Hepatocyte (in vitro differentiated cells): ENCODE measurements at regions not wholly inside any gene's neighbourhood (a gene's known extent, or its start where the extent isn't known, plus 50 kb on each side); places are given as distances from the start of the nearest gene placed in this dataset.

Experiments used
- EZH2 ChIP-seq: fragments of 200-600 bp; sonication (generic); IDR thresholded peaks from 2 replicates; pipeline ENCODE4 v1.6.1; 2016; ENCODE audit warnings: antibody characterized with exemption, mild to moderate bottlenecking, borderline replicate concordance
- EZH2phosphoT487 ChIP-seq: fragments of 200-600 bp; sonication (generic); IDR thresholded peaks from one replicate; pipeline ENCODE4 v1.6.1; 2018; ENCODE audit warnings: antibody characterized with exemption, mild to moderate bottlenecking, low read depth, moderate library complexity; ENCODE audit not compliant: unreplicated experiment, severe bottlenecking
- TF ChIP-seq, protein P1 (sequence below): fragments of 200-600 bp; sonication (generic); IDR thresholded peaks from 2 replicates; pipeline ENCODE4 v1.5.1; 2016; ENCODE audit warnings: antibody characterized with exemption, mild to moderate bottlenecking; ENCODE audit not compliant: poor library complexity

DNA sequence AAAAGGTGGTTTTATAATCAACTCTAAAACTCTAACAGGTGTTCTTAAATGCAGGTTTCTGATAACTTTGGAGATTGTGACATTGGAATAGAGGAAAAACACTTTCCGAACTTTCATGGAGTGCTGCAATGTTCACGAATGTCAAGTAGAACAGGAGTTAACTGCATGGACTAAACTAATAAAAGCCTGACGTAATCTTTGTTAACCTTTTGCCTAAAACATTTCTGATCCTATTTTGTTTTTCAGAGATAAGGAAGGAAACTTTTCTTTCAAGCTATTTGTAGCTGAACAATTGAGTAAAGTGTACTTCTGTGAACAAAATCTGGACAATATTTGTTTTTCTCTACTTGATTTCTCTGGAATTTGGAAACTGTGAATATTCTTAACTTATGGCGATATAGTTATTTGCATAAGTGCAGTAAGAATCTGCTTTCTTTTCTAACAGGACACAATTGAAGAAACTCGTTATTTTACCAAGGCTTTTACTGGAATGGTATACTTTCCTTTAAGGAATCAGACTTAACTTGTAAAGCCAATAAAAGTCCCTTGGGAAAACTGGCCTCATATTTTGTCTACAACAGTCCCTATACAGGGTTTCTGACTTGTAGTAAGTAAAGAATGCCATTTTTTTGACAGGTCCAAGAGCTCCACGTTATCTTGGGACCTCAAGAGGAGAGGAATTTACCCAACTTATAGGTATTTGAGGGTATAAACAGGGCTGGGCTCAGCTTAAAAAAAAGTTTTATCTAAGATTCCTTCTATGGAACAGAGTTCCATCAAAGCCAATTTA, 154.7 kb downstream of the NXNL2 start:
- TF ChIP-seq, protein P1, sequence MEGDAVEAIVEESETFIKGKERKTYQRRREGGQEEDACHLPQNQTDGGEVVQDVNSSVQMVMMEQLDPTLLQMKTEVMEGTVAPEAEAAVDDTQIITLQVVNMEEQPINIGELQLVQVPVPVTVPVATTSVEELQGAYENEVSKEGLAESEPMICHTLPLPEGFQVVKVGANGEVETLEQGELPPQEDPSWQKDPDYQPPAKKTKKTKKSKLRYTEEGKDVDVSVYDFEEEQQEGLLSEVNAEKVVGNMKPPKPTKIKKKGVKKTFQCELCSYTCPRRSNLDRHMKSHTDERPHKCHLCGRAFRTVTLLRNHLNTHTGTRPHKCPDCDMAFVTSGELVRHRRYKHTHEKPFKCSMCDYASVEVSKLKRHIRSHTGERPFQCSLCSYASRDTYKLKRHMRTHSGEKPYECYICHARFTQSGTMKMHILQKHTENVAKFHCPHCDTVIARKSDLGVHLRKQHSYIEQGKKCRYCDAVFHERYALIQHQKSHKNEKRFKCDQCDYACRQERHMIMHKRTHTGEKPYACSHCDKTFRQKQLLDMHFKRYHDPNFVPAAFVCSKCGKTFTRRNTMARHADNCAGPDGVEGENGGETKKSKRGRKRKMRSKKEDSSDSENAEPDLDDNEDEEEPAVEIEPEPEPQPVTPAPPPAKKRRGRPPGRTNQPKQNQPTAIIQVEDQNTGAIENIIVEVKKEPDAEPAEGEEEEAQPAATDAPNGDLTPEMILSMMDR: no peak
- TF ChIP-seq EZH2 (no peak), EZH2phosphoT487 (no peak)
